GM12872 (cell line): ENCODE measurements at regions not wholly inside any gene's neighbourhood (a gene's known extent, or its start where the extent isn't known, plus 50 kb on each side); places are given as distances from the start of the nearest gene placed in this dataset.

ENCODE experiments used
- TF ChIP-seq, protein P1 (sequence below): IDR thresholded peaks from 3 replicates; pipeline ENCODE4 v1.5.1; 2011; ENCODE audit warnings: low read depth, mild to moderate bottlenecking, low read length, moderate library complexity; ENCODE audit not compliant: insufficient read depth

DNA sequence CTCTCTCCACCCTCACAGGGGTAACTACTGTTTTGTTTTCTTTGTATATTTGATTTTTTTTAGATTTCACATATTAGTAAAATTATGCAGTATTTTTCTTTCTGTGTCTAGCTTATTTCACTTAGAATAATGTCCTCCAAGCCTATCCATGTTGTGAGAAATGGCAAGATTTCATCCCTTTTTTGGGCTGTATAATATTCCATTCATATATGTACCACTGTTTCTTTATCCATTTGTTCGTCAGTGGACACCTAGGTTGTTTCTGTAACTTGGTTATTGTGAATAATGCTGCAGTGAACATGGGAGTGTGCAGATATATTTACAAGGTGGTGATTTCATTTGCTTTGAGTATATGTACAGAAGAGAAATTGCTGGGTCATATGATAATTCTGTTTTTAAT lies 144.0 kb upstream of the CHD1 start:
- TF ChIP-seq, protein P1, sequence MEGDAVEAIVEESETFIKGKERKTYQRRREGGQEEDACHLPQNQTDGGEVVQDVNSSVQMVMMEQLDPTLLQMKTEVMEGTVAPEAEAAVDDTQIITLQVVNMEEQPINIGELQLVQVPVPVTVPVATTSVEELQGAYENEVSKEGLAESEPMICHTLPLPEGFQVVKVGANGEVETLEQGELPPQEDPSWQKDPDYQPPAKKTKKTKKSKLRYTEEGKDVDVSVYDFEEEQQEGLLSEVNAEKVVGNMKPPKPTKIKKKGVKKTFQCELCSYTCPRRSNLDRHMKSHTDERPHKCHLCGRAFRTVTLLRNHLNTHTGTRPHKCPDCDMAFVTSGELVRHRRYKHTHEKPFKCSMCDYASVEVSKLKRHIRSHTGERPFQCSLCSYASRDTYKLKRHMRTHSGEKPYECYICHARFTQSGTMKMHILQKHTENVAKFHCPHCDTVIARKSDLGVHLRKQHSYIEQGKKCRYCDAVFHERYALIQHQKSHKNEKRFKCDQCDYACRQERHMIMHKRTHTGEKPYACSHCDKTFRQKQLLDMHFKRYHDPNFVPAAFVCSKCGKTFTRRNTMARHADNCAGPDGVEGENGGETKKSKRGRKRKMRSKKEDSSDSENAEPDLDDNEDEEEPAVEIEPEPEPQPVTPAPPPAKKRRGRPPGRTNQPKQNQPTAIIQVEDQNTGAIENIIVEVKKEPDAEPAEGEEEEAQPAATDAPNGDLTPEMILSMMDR = no peak

DNA sequence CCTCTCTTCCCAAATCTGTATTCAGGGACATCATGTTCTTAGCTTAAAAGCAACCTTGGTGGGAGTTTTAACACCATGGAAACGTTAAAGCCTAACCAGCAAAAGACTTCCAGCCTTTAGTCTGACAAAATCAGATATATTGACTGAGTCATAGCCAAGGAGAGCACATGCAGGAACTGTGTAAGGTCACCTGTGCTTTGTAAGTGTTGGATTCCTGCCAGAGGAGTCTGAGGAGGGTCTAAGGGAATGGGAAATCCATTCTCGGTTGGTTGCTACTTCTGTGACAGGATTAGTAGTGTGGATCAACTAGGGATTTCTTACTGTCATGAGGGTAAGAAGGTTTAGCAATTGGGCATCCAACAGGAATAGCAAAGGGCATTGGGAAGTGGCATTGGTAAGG lies 142.0 kb upstream of the CHD1 start:
- TF ChIP-seq, protein P1 = no peak

DNA sequence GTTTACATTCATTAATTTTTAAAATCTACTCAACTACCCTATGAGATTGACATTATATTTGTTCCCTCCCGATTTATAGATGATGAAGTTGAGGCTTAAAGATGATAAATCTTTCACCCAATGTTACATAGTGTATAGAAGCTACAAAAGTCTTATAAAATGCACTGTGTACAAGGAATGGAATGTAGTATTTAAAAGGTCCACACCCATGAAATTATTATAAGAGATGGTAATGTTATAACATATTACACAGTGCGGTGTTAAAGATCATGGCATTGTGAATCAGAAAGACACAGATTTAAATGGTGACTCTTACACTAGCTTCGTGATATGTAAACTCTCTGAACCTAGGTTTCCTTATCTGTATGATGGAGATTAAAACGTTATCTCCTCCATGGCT lies 141.6 kb upstream of the CHD1 start:
- TF ChIP-seq, protein P1 = no peak

DNA sequence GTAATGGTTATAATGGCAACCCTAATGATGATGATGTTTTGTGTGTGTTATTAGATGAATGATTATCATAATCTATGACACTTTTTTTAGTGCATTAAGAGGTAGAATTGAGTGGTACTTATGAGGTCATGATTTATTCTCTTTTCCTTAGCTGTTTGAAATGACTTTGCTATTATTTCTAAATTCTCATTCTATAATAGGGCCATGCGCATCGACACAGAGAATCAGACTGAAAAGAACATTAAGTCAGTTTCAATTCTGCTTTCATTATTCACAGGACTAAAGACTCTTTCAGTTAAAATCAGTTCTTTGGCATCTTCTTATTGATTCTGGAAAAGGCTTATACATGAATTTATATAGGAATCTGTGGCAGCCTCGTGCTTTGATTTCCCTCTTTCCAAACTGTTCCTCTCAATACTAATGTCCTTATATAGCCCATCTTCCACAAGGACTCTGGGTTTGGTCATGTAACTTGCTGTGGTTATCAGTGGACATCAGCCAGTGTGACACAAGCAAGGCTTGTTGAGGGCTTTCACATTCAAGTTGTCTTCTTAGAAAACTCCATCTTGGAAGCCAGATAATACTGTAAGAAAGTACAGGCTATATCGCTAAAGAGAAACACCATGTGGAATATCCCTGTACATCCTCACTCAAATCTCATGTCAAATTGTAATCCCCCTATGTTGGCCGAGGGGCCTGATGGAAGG lies 140.3 kb upstream of the CHD1 start:
- TF ChIP-seq, protein P1 = no peak

DNA sequence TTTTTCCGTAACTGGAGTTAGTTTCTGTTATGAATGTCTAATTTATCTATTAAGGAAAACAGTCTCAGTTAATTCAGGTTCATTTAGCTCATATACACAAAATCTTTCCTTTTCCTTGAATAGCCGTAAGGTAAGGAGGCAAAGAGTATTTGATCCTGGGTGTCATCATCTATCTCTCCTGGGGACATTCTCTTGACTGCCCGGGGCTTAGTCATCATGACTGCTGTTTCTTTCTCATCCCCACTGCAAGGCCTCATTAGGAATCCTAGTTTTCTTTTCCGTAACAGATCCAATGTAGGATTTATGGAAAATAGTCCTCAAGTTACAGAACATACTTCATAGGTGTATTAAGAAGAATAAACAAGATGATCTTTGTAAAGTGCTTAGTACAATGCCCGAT lies 134.9 kb upstream of the CHD1 start:
- TF ChIP-seq, protein P1 = no peak

DNA sequence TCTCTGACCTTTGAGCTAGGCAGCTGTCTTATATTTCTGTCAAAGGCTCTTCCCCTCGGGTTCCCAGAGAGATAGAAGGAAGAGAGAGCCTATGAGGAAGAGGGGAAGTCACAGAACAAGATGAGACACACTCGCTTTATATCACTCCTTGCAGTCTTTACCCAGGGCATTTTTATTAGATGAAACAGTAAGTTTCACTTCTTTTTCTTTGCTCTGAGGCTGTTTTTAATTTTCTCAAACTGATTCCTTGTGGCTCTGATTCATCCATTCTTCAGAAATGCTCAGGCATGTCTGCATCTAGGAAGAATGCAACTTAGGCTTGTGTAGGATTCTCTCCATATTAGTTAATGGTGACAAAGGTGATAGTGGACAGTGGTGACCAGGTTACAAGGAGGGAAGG lies 132.9 kb upstream of the CHD1 start:
- TF ChIP-seq, protein P1 = no peak

DNA sequence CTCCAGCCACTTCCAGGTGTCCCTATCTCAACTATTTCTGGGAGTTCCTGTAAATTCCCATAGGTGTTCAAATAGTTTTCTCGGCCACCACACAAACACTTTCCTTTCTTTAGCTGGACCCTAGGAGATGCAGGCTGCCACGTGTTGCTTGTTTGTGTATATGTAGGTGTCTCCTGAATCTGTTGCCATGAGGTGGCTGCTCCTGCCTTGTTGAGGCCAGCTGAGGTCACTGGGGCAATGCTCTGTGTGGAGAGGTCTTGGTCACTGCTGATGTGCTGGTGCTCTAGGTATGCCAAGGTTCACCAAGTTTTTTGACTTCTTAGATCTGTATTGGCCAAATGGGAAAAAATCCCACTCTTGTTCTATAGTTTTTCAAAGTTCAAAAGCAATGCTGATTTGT lies 132.5 kb upstream of the CHD1 start:
- TF ChIP-seq, protein P1 = no peak
